ENCODE measurements at regions not wholly inside any gene's neighbourhood (a gene's known extent, or its start where the extent isn't known, plus 50 kb on each side); places are given as distances from the start of the nearest gene placed in this dataset.

GRCh38 chr6:74103417-74103816 is 407.4 kb downstream of the CD109 start:
- ChIA-PET CTCF (interaction anchor here (0.8 to 6.2 kb wide), 3 partner anchors 9 to 1107 kb away, joined by 3 to 51 read pairs (median 3); no protein-coding TSS in a partner anchor), POLR2A (interaction anchor here (0.6 kb wide), 1 partner anchor 996 kb away, joined by 3 read pairs; no protein-coding TSS in a partner anchor)
- no TSS peak for BruUV-seq (replicated peaks)
- Mint-ChIP-seq H3K4me3 (ENCODE audit: unreplicated experiment) (no peak overlapping the region), H3K36me3 (ENCODE audit: insufficient read depth, unreplicated experiment) (no peaks in the 10 kb centered on the region), H3K27ac (ENCODE audit: low read depth, unreplicated experiment) (no peak overlapping the region), H3K27me3 (ENCODE audit: insufficient read depth, unreplicated experiment) (no peaks in the 10 kb centered on the region), H3K4me1 (ENCODE audit: insufficient read depth, unreplicated experiment) (no peaks in the 10 kb centered on the region), H3K9me3 (ENCODE audit: unreplicated experiment) (no peaks in the 10 kb centered on the region)
- DNase-seq (ENCODE audit: unreplicated experiment) = no peak
- TF ChIP-seq CTCF (IDR thresholded peaks at IDR 0.05; ENCODE audit: unreplicated experiment) = no peak
- intact Hi-C loops (cut with micrococcal nuclease) = no loop called here

GRCh38 chr6:74100719-74101287 is 404.8 kb downstream of the CD109 start:
- Mint-ChIP-seq H3K27ac (ENCODE audit: low read depth, unreplicated experiment) (no peak overlapping the region), H3K4me3 (ENCODE audit: unreplicated experiment) (no peak overlapping the region), H3K9me3 (ENCODE audit: unreplicated experiment) (no peaks in the 10 kb centered on the region), H3K36me3 (ENCODE audit: insufficient read depth, unreplicated experiment) (no peaks in the 10 kb centered on the region), H3K27me3 (ENCODE audit: insufficient read depth, unreplicated experiment) (no peaks in the 10 kb centered on the region), H3K4me1 (ENCODE audit: insufficient read depth, unreplicated experiment) (no peaks in the 10 kb centered on the region)
- intact Hi-C loops (cut with micrococcal nuclease) = no loop called here
- no peak for TF ChIP-seq CTCF (IDR thresholded peaks at IDR 0.05; ENCODE audit: unreplicated experiment)
- ChIA-PET POLR2A (no interaction called here), CTCF (interaction anchor here (6.2 kb wide), 1 partner anchor 9 kb away, joined by 51 read pairs; no protein-coding TSS in a partner anchor)
- BruUV-seq (replicated peaks) = no TSS peak
- DNase-seq (ENCODE audit: unreplicated experiment) = no peak

GRCh38 chr6:74096329-74096728 is 400.3 kb downstream of the CD109 start:
- POLR2A ChIA-PET = interaction anchor here (0.5 kb wide), 1 partner anchor 141 kb away, joined by 3 read pairs; no protein-coding TSS in a partner anchor
- Mint-ChIP-seq H3K27me3 (ENCODE audit: insufficient read depth, unreplicated experiment) (no peaks in the 10 kb centered on the region), H3K4me1 (ENCODE audit: insufficient read depth, unreplicated experiment) (no peaks in the 10 kb centered on the region), H3K27ac (ENCODE audit: low read depth, unreplicated experiment) (no peak overlapping the region), H3K9me3 (ENCODE audit: unreplicated experiment) (no peaks in the 10 kb centered on the region), H3K4me3 (ENCODE audit: unreplicated experiment) (no peak overlapping the region), H3K36me3 (ENCODE audit: insufficient read depth, unreplicated experiment) (no peaks in the 10 kb centered on the region)
- no TSS peak for BruUV-seq (replicated peaks)
- CTCF ChIA-PET = interaction anchor here (0.5 to 1.3 kb wide), 6 partner anchors 10 to 1108 kb away, joined by 3 to 6 read pairs (median 4); no protein-coding TSS in a partner anchor
- intact Hi-C loops (cut with micrococcal nuclease) = no loop called here
- TF ChIP-seq CTCF (IDR thresholded peaks at IDR 0.05; ENCODE audit: unreplicated experiment) = no peak
- DNase-seq (ENCODE audit: unreplicated experiment) = no peak

GRCh38 chr6:74093361-74093760 is 397.4 kb downstream of the CD109 start:
- no peak for DNase-seq (ENCODE audit: unreplicated experiment)
- no peak overlapping the region for H3K4me3 Mint-ChIP-seq (ENCODE audit: unreplicated experiment)
- BruUV-seq (replicated peaks) = no TSS peak
- intact Hi-C loops (cut with micrococcal nuclease) = loop anchor here (5.0 kb wide), 1 partner anchor 314 kb away; no protein-coding TSS in a partner anchor
- no peak overlapping the region for H3K27ac Mint-ChIP-seq (ENCODE audit: low read depth, unreplicated experiment)
- no peaks in the 10 kb centered on the region for H3K27me3 Mint-ChIP-seq (ENCODE audit: insufficient read depth, unreplicated experiment)
- peaks cover 5% of the 10 kb centered on the region for H3K9me3 Mint-ChIP-seq (ENCODE audit: unreplicated experiment)
- H3K4me1 Mint-ChIP-seq (ENCODE audit: insufficient read depth, unreplicated experiment) = no peaks in the 10 kb centered on the region
- POLR2A ChIA-PET = interaction anchor here (0.6 kb wide), 2 partner anchors 319 to 1762 kb away, joined by 3 read pairs; no protein-coding TSS in a partner anchor
- CTCF ChIA-PET = interaction anchor here (0.5 to 5.0 kb wide), 11 partner anchors 10 to 1114 kb away, joined by 3 to 144 read pairs (median 4); partner anchors contain the start of gene COL12A1
- no peaks in the 10 kb centered on the region for H3K36me3 Mint-ChIP-seq (ENCODE audit: insufficient read depth, unreplicated experiment)
- TF ChIP-seq CTCF (IDR thresholded peaks at IDR 0.05; ENCODE audit: unreplicated experiment) = no peak
